SK-MEL-5 (cell line): ENCODE measurements at regions not wholly inside any gene's neighbourhood (a gene's known extent, or its start where the extent isn't known, plus 50 kb on each side); places are given as distances from the start of the nearest gene placed in this dataset.
A peak's percentile ranks its signal among the peaks of the same experiment; 100 is the strongest.

Source experiments
- DNase-seq: peaks from one replicate; pipeline ENCODE4 v3.0.0-alpha.2; 2016; ENCODE audit warnings: low read depth, low spot score
- in situ Hi-C: cut with HindIII; loops from 2 replicates; pipeline ENCODE4 v1.10.0; 2016; ENCODE audit warnings: low sequenced_read_pairs, high pct_unique_total_duplicates, low pct_unique_long_range_greater_than_20kb

DNA sequence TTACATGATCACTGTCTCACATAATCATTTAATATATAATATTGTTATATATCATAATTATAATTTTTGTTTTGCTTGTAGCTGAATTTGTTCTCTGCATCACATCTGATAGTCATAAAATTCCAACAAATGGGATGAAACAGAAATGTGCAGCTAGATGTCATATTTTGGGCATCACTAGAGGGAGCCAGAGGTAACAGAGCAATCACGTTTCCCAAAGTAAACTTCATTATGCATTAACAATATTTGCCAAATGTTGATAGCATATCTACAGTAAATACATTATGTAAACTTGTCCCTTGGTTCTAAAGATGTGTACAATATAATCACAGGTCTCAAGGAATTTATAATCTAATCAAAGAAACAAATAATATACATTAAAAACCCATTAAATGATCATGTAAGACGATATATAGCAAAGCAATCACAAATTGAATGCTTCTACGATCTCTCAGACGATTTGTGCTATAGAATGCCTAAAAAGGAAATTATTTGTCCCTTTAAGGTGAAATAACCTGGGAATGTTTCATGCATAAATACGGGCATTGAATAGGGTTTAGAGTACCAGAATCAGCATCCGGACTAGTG is 234.2 kb upstream of the MCTP2 start:
- DNase-seq, result peak; percentile 55
- in situ Hi-C loops, result no loop called here

DNA sequence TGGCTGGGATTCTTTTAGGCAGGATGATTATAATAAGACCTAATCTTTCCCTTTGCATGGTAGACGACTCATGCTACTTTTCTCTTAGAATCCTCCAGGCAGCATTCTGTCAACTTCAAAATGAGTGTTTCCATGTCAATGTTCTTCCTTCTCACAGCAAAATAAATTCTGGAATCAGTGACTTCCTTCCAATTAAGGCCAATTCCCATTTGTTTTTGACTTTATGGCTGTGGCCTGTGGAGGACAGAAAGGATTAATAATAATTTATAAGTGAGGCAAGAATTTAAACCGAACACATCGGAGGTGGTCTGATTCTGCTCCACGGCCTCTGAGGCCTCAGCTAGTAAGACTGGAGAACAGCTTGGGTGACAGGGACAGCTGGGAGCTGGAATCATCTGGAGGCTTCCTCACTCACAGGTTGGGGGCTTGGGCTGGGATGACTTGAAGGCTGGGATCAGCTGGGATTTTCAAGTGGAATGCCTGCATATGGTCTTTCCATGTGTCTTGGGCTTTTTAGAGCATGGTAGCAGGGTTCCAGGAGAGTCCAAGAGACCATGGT is 241.8 kb upstream of the MCTP2 start:
- in situ Hi-C loops, result no loop called here
- no peak for DNase-seq

DNA sequence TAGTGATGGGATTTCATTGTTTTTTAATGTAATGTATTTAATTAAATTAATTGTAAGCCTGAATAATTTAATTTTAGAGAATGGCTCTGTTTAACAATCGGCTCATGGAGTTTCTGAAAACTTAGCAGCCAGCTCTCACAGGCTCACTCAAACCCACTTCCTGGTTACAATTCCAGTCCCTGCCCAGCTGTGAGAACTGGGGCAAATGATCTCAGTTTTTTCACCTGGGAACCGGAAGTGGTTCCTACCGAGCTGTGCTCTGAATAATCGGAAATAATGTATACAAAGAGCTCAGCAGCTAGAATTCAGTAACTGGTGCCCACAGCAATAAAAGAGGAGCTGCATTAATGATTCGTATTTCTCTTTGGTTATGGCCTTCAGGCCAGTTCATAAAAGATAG is 244.3 kb upstream of the MCTP2 start:
- in situ Hi-C loops, result no loop called here
- DNase-seq, result no peak

DNA sequence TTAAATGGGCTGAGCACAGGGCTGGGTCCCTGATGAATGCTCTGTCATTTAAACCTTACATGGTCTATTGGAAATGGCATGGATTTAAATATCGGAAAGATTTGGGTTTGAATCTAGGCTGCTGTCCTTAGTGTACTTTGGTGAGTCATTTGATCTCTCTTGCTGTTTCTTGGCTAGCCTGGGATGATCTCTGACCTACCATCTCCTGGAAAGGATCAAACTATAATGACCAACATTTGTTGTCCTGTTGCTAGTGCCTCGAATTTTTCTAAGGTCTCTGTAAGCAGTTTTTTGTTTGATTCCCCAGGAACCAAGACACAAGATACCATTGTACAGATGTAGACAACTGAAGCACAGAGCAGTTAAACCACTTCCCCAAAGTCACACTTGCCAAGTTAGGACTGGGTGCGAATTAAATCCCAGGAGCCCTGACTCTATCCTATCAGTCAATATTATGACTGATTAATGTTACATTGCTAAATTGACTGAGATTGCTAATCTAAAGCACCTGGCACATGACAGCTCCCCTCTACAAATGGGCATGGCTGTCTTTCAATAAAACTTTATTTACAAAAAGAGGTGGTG is 244.9 kb upstream of the MCTP2 start:
- in situ Hi-C loops, result no loop called here
- DNase-seq, result no peak

DNA sequence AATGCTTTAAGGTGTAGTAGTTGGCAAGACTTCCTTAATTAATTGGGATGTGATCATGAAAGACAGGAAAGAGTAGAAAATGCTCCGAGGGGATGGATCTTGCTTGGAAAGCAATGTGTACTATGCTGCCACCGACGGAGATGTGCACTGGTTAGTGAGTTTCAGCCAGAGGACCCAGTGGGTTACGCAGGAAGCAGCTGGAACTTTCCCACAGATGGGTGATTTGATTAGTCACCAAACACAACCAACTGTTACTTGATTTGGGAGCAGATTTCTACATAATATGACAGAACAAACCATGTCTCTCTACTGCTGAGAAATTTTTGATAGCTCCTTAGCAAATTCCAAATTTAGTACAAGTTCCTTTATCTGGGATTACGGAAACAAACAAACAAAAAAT is 245.4 kb upstream of the MCTP2 start:
- DNase-seq, result no peak
- in situ Hi-C loops, result no loop called here

DNA sequence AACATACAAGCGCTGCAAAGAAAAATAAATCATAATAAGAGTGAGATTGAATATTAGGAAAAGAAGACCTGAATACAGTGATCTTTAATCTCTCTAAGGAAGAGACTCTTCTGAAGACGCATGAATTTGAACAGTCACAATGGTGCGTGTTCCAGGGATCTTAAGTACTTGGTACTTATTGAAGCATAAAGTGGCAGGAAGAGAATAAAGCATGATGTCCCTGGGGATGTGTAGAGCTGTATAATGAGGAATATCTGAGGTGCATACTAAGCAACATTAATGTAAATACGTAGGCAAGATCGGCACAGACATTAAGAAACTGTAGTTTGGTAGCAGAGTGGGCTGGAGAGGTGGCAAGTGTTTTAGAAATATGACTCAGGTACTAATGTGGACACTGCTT is 246.2 kb upstream of the MCTP2 start:
- in situ Hi-C loops, result no loop called here

DNA sequence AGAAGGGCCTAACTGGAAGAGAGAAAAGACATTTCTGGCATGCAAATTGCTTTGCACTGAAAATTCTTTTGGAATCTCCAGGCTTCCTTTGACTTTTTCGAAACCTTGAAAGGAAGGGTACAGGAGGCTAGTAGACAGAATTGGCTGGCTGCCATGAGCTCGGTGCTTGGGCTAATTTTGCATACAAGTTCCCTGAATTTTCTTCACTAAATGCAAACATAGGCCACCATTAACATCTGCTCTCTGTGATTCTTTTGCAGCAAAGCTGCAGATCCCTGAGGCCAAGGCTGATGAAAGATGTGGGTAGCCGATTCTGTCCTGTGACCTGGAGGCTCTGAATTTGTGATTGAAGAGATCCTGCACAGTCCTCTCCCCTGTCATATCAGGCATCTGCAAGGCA is 247.8 kb upstream of the MCTP2 start:
- DNase-seq, result no peak
- in situ Hi-C loops, result no loop called here

More for the DNA sequence above, 246.2 kb upstream of the MCTP2 start:
- no peak for DNase-seq

DNA sequence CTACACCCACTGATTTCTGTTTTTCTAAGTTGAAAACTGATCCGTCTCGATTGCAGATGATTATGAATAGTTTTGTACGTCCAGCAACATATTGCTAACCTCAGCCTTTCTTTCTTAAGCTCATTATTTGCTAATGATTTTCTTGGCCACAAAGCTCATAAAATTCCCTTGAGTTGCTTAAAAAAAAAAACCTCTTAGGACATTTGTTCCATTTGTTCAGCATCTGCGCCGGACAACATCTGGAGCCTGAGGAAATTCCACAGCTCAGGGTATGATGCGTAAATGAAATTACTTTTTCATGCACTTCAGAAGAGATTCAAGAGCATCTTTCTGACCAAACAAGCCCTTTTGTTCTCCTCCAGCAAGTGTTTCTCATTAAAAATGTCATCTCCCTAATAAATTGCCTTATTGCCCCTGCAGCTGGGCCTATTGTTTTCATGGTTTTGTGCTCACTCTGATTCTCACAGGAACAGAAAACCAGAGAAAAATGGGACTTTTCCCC is 249.1 kb upstream of the MCTP2 start:
- in situ Hi-C loops, result no loop called here
- no peak for DNase-seq

DNA sequence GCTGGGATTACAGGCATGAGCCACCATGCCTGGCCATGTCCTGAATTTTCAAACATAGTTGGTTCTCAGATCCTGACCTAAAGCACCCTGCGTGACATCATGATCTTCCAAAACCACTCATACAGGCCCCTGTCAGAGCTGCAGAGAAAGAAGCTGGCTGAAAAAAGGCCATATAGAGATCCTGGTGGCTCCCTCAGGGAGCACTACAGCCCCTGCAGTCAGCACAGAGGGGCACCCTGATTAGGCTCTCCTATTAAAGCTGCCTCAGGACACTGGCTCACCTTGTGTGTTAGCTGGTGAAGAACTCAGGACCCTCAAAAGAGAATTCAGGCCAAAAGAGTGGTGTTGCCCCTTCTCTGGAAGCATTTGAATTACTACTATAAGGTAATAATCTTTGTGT is 249.7 kb upstream of the MCTP2 start:
- in situ Hi-C loops, result no loop called here

DNA sequence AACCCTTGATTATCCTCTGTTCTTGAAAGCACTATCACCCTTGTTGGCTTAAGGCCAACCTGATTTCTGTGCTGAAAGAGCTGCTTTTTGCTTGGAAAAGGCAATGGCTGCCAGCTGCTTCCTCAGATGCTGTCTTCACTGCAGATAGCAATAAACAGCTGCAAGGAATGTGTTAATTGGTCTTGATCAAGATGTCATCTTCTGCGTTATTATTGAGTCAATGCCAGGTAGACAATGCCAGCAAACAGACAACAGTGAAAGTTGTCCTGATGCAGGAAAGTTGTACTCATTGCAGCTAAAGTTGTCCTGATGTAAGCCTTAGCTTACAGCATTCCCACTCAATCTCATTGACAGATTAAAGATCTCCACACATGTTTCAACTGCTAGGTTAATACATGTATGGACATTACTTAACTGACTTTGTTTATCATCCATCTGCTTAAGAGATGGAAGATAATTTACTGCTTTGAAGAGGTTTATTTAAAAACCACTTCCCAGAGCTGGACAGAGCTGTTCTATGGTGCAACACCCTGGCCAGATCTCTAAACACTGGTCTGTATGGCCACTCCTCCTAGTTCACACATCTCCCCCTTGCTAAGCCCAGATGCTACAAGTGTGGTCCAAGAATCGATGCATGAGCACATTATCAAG is 251.0 kb upstream of the MCTP2 start:
- in situ Hi-C loops, result no loop called here
- DNase-seq, result no peak

More for the DNA sequence above, 249.7 kb upstream of the MCTP2 start:
- DNase-seq, result no peak

DNA sequence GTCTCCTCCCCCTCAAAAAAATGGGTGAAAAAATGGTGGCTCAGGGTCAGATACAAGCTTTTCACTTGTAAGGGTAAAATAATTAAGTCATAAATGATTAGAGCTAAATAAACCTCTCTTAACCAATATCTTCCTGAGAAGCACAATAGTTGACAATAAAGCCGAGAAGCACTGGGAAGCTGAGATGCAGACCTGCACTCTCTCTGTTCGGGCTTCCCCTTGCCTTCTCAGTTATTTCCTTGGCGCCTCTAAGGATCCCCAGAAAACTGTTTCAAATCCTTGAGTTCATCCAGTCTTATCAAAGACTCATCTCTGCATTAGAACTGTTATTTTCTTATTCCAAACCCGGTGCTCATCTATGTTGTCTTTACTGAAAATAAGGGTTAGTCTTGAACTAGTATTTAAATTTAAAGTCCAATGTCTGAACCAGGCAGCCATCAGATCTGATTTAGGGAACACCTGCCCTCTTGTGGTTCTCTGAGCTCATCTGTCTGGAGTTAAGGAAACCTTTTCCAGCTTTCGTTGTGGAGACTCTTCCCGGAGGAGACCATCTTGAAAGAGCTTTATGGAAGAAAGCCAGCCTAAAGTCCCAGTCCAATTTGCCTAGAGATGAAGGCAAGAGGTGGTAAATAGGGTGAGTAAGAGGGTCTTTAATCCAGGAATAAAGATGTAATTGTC is 256.4 kb upstream of the MCTP2 start:
- in situ Hi-C loops, result no loop called here
- DNase-seq, result peak; percentile 63

DNA sequence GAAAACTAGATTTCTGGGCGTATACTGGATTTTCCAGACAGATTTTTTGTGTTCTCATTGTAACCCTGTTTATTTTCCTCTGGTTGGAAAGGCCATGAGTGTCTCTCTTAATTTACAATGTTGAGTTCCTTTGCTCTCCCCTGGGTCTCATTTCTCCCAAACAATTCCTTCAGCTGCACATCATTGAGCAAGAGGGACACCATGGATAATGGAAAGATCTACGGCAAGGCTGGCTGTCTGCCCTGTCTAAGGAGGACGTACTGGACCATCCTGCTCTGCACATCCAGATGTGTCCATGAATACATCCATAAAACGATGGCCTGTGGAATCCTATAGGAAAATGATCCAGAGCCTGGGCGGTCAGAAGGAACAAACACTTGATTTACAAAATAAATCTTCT is 258.1 kb upstream of the MCTP2 start:
- DNase-seq, result no peak
- in situ Hi-C loops, result no loop called here

DNA sequence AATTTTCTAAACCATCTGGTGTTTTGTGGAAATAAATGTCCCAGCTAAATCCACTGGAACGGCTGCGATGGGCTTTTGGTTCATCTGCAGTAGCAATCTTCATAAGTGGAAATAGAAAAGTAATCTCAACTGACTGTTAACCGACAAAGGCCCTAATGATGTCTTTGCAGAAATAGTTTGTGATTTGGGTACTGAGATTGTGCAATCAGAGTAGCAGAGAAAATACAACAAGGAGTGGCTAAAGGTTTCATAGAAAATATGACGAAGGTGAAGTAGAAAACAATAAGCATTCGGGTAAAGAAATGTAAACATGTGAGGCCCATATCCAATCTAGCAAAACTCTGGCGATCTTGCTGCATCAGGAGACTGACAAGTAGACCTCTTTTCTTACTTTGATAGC is 262.6 kb upstream of the MCTP2 start:
- no peak for DNase-seq
- in situ Hi-C loops, result no loop called here

DNA sequence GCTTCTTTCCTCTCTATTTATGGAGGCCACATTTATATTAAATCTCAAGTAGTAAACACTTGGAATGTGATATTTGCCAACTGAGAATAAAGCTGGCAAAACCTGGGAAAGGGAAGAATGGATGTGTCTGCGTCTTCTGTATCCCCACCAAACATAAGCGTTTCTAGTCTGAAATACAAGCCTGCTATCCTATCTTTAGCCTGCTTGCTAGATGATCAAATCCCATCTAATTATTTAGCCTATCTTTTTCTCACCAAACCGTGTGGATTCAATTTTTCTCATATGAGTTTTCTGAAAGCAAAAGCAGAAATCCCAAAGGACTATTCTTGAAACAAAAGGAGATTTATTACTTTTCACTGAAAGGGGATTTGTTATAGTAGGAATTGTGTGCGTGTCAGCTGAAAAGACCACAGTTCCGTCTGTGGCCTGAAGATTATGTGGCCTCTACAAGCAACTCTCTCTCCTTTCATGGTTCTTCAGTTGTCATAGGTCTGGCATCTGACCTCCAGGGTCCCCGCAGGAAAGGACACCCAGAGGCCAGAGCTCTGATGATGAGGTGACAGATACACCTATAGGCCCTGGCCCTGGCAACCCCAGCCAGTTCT is 266.0 kb upstream of the MCTP2 start:
- in situ Hi-C loops, result no loop called here
- peak; percentile 52 for DNase-seq

DNA sequence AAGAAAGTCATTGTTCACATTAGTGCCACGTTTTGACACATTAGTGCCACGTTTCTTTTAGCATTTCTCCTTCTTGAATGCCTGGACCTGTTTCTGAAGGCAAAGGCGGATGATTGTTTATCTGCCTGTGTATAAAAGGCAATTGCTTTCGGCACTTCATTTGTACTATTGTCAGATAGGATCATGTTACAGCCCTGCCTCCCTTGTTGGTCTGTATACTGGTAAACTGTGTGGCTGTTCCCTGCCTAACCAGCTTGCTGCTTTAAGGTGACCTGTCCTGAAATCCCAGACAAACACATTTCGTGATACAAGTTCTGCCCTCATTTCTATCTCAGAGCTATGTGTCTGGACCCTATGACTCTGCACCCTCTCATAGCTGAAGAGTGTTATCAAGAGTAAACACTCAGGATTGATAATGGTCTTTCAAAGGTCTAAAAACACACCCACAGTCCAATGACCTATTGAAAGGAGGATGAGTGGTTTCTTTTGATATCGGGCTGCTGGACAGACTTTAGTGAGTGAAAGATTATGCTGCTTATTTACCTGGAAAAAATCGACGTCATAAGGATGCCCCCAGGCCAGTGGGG is 276.3 kb upstream of the MCTP2 start:
- in situ Hi-C loops, result no loop called here
- DNase-seq, result no peak

DNA sequence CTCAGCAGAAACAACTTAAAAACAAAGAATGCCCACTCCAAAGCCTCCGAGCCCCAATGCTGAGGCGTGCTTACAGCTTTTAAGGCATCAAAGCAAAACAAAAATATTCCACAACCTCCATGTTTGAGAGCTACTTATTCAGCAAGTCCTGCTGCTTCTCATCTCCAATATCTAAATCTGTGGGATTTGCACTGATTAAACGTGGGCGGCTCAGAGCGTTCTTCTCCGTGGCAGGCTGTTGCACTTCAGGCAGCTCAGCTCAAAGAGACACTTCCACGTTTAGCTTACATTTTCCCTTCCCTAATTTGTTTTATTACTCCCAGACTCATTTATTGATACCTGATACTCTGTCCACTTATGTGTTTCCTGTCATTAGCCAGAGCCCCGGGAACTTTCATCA is 282.6 kb upstream of the MCTP2 start:
- in situ Hi-C loops, result no loop called here
- DNase-seq, result no peak

DNA sequence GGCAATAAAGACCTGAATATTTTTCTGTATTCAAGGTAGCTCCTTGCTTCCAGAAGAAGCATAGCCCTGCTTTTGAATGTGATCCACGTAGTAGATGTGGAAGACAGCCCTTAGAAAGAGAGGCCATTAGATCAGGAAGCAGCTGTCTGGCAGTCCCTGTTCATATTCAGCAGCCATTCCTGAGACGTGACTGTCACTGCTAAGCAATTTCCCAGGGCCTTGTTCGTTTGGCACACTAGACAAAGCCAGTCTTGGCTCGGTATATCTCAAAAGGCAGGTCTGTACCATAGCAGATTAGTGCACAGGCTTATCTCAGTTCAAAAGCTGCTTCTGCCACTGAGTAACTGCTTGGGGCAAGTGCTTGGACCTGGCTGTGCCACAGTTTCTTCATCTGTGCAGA is 287.8 kb upstream of the MCTP2 start:
- in situ Hi-C loops, result no loop called here
- DNase-seq, result no peak

DNA sequence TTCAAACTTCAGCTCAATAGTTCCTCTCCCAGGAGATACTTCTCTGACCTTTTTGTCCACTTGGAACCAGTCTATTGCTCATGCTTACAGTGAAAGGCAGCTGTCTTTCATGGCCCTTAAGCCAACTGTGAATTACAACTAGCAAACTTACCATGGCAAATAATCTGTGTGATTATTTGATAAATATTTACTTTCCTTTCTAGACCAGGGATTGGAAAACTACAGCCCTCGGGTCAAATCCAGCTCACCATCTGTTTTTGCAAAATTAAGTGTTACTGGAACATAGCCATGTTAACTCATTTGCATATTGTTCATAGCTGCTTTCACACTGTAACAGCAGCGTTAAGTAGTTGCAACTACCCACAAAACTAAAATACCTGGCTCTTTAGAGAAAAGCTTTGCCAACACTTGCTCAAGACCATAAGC is 289.1 kb upstream of the MCTP2 start:
- in situ Hi-C loops, result no loop called here

More for the DNA sequence above, 289.1 kb upstream of the MCTP2 start:
- no peak for DNase-seq
